GM12891 (cell line): ENCODE measurements at regions not wholly inside any gene's neighbourhood (a gene's known extent, or its start where the extent isn't known, plus 50 kb on each side); places are given as distances from the start of the nearest gene placed in this dataset.
"Not testable (repeated sequence)": the region's sequence is repeated elsewhere in the genome, so short reads cannot be mapped to it uniquely, and the experiment has no call there.

ENCODE experiments used
- DNase-seq: peaks from one replicate; pipeline ENCODE4 v3.0.0; 2011; ENCODE audit warnings: low spot score; ENCODE audit not compliant: insufficient read length
- FAIRE-seq: peaks from 2 replicates; lab custom pipeline; 2011; peaks lifted over from hg19 to GRCh38; lab: Jason Lieb, UNC
- PAX5 ChIP-seq: IDR thresholded peaks from 2 replicates; pipeline ENCODE4 v1.6.1; 2011; ENCODE audit warnings: low read length, moderate library complexity, mild to moderate bottlenecking; ENCODE audit not compliant: insufficient read depth, severe bottlenecking
- POLR2A ChIP-seq: IDR thresholded peaks from 2 replicates; pipeline ENCODE4 v1.6.1; 2011; ENCODE audit warnings: low read depth, low read length, control low read depth
- POLR2AphosphoS5 ChIP-seq: IDR thresholded peaks from 2 replicates; pipeline ENCODE4 v1.6.1; 2011; ENCODE audit warnings: low read depth, low read length, control low read depth
- POU2F2 ChIP-seq: IDR thresholded peaks from 2 replicates; pipeline ENCODE4 v1.6.1; 2011; ENCODE audit warnings: low read depth, mild to moderate bottlenecking, control low read depth, low read length, moderate library complexity
- SPI1 ChIP-seq: IDR thresholded peaks from 2 replicates; pipeline ENCODE4 v1.6.1; 2011; ENCODE audit warnings: low read depth, low read length, control low read depth
- TAF1 ChIP-seq: IDR thresholded peaks from 2 replicates; pipeline ENCODE4 v1.6.1; 2011; ENCODE audit warnings: low read depth, low read length, control low read depth

- FAIRE-seq (no peak), DNase-seq (no peak)
- TF ChIP-seq TAF1 (no peak), SPI1 (no peak), POU2F2 (no peak), POLR2A (no peak)
These were observed 1362.9 kb upstream of the SLC39A10 start for GRCh38 chr2:194294156-194294555.

GRCh38 chr2:194291104-194291503 lies 1365.9 kb upstream of the SLC39A10 start:
- no peak for TF ChIP-seq POLR2A
- no peak for TF ChIP-seq POU2F2
- TF ChIP-seq TAF1, result no peak
- TF ChIP-seq POLR2AphosphoS5, result no peak
- TF ChIP-seq SPI1, result no peak
- TF ChIP-seq PAX5, result no peak
- no peak for DNase-seq
- no peak for FAIRE-seq

GRCh38 chr2:194289712-194290346 lies 1367.2 kb upstream of the SLC39A10 start:
- no peak for DNase-seq
- FAIRE-seq, result no peak

GRCh38 chr2:194276667-194277066 lies 1380.4 kb upstream of the SLC39A10 start:
- FAIRE-seq, result not testable (repeated sequence)

More at GRCh38 chr2:194289712-194290346, 1367.2 kb upstream of the SLC39A10 start:
- TF ChIP-seq POLR2A, result no peak
- TF ChIP-seq TAF1, result no peak
- no peak for TF ChIP-seq PAX5
- no peak for TF ChIP-seq POLR2AphosphoS5
- TF ChIP-seq SPI1, result no peak
- no peak for TF ChIP-seq POU2F2

GRCh38 chr2:194271293-194271961 lies 1385.6 kb upstream of the SLC39A10 start:
- FAIRE-seq, result no peak
- no peak for DNase-seq
- TF ChIP-seq TAF1, result no peak

More at GRCh38 chr2:194276667-194277066, 1380.4 kb upstream of the SLC39A10 start:
- not testable (repeated sequence) for DNase-seq

GRCh38 chr2:194270648-194271047 lies 1386.4 kb upstream of the SLC39A10 start:
- TF ChIP-seq PAX5, result no peak
- TF ChIP-seq TAF1, result no peak
- TF ChIP-seq POLR2A, result no peak
- no peak for TF ChIP-seq SPI1
- no peak for TF ChIP-seq POLR2AphosphoS5
- no peak for TF ChIP-seq POU2F2
- DNase-seq, result no peak
- FAIRE-seq, result no peak

- no peak for DNase-seq
- no peak for FAIRE-seq
- TF ChIP-seq PAX5, result no peak
- TF ChIP-seq POLR2AphosphoS5, result no peak
- no peak for TF ChIP-seq POU2F2
- TF ChIP-seq SPI1, result no peak
- TF ChIP-seq POLR2A, result no peak
- TF ChIP-seq TAF1, result no peak
These were observed 1392.4 kb upstream of the SLC39A10 start for GRCh38 chr2:194264586-194264985.

- TF ChIP-seq PAX5 (no peak), TAF1 (no peak), POLR2A (no peak), SPI1 (no peak), POU2F2 (no peak), POLR2AphosphoS5 (no peak)
These were observed 1396.8 kb upstream of the SLC39A10 start for GRCh38 chr2:194260185-194260584.

GRCh38 chr2:194257095-194257494 lies 1399.9 kb upstream of the SLC39A10 start:
- DNase-seq (no peak), FAIRE-seq (no peak)
- TF ChIP-seq TAF1, result no peak
- no peak for TF ChIP-seq POU2F2
- TF ChIP-seq SPI1, result no peak
- no peak for TF ChIP-seq POLR2AphosphoS5
- TF ChIP-seq PAX5, result no peak
- TF ChIP-seq POLR2A, result no peak

More at GRCh38 chr2:194260185-194260584, 1396.8 kb upstream of the SLC39A10 start:
- FAIRE-seq, result no peak
- no peak for DNase-seq

- FAIRE-seq (no peak), DNase-seq (no peak)
- TF ChIP-seq TAF1, result no peak
- no peak for TF ChIP-seq SPI1
- TF ChIP-seq POU2F2, result no peak
- TF ChIP-seq POLR2AphosphoS5, result no peak
- TF ChIP-seq PAX5, result no peak
- TF ChIP-seq POLR2A, result no peak
These were observed 1403.3 kb upstream of the SLC39A10 start for GRCh38 chr2:194253528-194254259.
